HEK293 (cell line): ENCODE measurements at regions not wholly inside any gene's neighbourhood (a gene's known extent, or its start where the extent isn't known, plus 50 kb on each side); places are given as distances from the start of the nearest gene placed in this dataset.

Experiments used
- CTCF ChIA-PET: fragments of 350-600 bp; formaldehyde crosslinking; extraction: SDS; loops from one replicate; lab custom pipeline; 2021; ENCODE audit warnings: antibody characterized with exemption; lab: Yijun Ruan, JAX
- POLR2A ChIA-PET: fragments of 300-600 bp; formaldehyde crosslinking; extraction: SDS; loops from one replicate; lab custom pipeline; 2020; ENCODE audit warnings: antibody characterized with exemption, inconsistent platforms; lab: Yijun Ruan, JAX
- H3K27ac ChIP-seq: fragments of 200-500 bp; sonication (Bioruptor generic); 2 replicates; pipeline ENCODE4 v1.5.1; 2014; ENCODE audit warnings: low read depth, low read length, control low read depth, inconsistent platforms; ENCODE audit errors: extremely low read depth
- H3K36me3 ChIP-seq, 2 experiments: fragments of 200-500 bp in 1 of 2; sonication (Bioruptor generic) in 1 of 2; 1 replicate in 1 of 2; 2 replicates in 1 of 2; pipeline ENCODE4 v1.5.1; 2014 to 2017; ENCODE audit warnings: inconsistent platforms in 2 of 2, low read length in 2 of 2; ENCODE audit not compliant: control insufficient read depth in 2 of 2, insufficient read depth in 1 of 2
- H3K4me1 ChIP-seq: fragments of 200-500 bp; sonication (Bioruptor generic); 2 replicates; pipeline ENCODE4 v1.5.1; 2014; ENCODE audit warnings: mild to moderate bottlenecking, low read length, inconsistent platforms; ENCODE audit not compliant: control insufficient read depth, insufficient read depth
- H3K4me3 ChIP-seq: 2 replicates; pipeline ENCODE4 v1.5.1; 2011; ENCODE audit warnings: low read depth, mild to moderate bottlenecking, control low read depth, low read length, moderate library complexity
- H3K9me3 ChIP-seq: fragments of 200-500 bp; sonication (Bioruptor generic); 2 replicates; pipeline ENCODE4 v1.5.1; 2014; ENCODE audit warnings: low read depth, low read length, inconsistent platforms; ENCODE audit not compliant: control insufficient read depth, insufficient read depth
- GLIS2 ChIP-seq: fragments of 450-650 bp; formaldehyde crosslinking; IDR thresholded peaks from 2 replicates; pipeline ENCODE4 v1.5.1; 2016; ENCODE audit warnings: missing biosample characterization, missing genetic modification characterization
- OVOL3 ChIP-seq: fragments of 450-650 bp; formaldehyde crosslinking; IDR thresholded peaks from 2 replicates; pipeline ENCODE4 v1.5.1; 2016; ENCODE audit warnings: missing biosample characterization, missing genetic modification characterization
- PRDM1 ChIP-seq: fragments of 450-650 bp; formaldehyde crosslinking; IDR thresholded peaks from 2 replicates; pipeline ENCODE4; 2016; ENCODE audit warnings: missing biosample characterization, missing genetic modification characterization
- ZBTB17 ChIP-seq: fragments of 450-650 bp; formaldehyde crosslinking; IDR thresholded peaks from 2 replicates; pipeline ENCODE4 v1.5.1; 2016; ENCODE audit warnings: missing biosample characterization, missing genetic modification characterization
- ZBTB48 ChIP-seq: fragments of 450-650 bp; formaldehyde crosslinking; IDR thresholded peaks from 2 replicates; pipeline ENCODE4 v1.5.1; 2016; ENCODE audit warnings: missing biosample characterization, missing genetic modification characterization
- ZIC2 ChIP-seq: fragments of 450-650 bp; formaldehyde crosslinking; IDR thresholded peaks from 2 replicates; pipeline ENCODE4 v1.5.1; 2016; ENCODE audit warnings: missing biosample characterization, missing genetic modification characterization
- ZNF133 ChIP-seq: fragments of 450-650 bp; formaldehyde crosslinking; IDR thresholded peaks from 2 replicates; pipeline ENCODE4 v1.5.1; 2016; ENCODE audit warnings: missing biosample characterization, missing genetic modification characterization
- ZNF19 ChIP-seq: fragments of 450-650 bp; formaldehyde crosslinking; IDR thresholded peaks from 2 replicates; pipeline ENCODE4; 2016; ENCODE audit warnings: missing biosample characterization, missing genetic modification characterization, low read depth
- ZNF404 ChIP-seq: fragments of 450-650 bp; formaldehyde crosslinking; IDR thresholded peaks from 2 replicates; pipeline ENCODE4 v1.5.1; 2017; ENCODE audit warnings: missing biosample characterization, missing genetic modification characterization
- ZNF416 ChIP-seq: fragments of 450-650 bp; formaldehyde crosslinking; IDR thresholded peaks from 2 replicates; pipeline ENCODE4 v1.5.1; 2016; ENCODE audit warnings: missing biosample characterization, missing genetic modification characterization
- ZNF658 ChIP-seq: fragments of 450-650 bp; formaldehyde crosslinking; IDR thresholded peaks from 2 replicates; pipeline ENCODE4; 2016; ENCODE audit warnings: missing biosample characterization, missing genetic modification characterization
- ZNF670 ChIP-seq: fragments of 450-650 bp; formaldehyde crosslinking; IDR thresholded peaks from 2 replicates; pipeline ENCODE4 v1.5.1; 2016; ENCODE audit warnings: missing biosample characterization, missing genetic modification characterization, low read depth
- ZNF777 ChIP-seq: fragments of 450-650 bp; formaldehyde crosslinking; IDR thresholded peaks from 2 replicates; pipeline ENCODE4 v1.5.1; 2017; ENCODE audit warnings: missing biosample characterization, missing genetic modification characterization, borderline replicate concordance
- ZNF843 ChIP-seq: fragments of 450-650 bp; formaldehyde crosslinking; IDR thresholded peaks from 2 replicates; pipeline ENCODE4 v1.5.1; 2016; ENCODE audit warnings: missing biosample characterization, missing genetic modification characterization
- TF ChIP-seq, protein P1 (sequence below): fragments of 450-650 bp; formaldehyde crosslinking; IDR thresholded peaks from 2 replicates; pipeline ENCODE4 v1.5.1; 2016; ENCODE audit warnings: missing biosample characterization, missing genetic modification characterization, borderline replicate concordance
- TF ChIP-seq, protein P2 (sequence below): fragments of 450-650 bp; formaldehyde crosslinking; conservative IDR thresholded peaks from 2 replicates; pipeline ENCODE4 v1.5.1; 2016; ENCODE audit warnings: low read depth, missing biosample characterization, missing genetic modification characterization
- TF ChIP-seq, protein P3 (sequence below): fragments of 450-650 bp; formaldehyde crosslinking; IDR thresholded peaks from 2 replicates; pipeline ENCODE4 v1.5.1; 2016; ENCODE audit warnings: missing biosample characterization, missing genetic modification characterization
- TF ChIP-seq, protein P4 (sequence below): fragments of 450-650 bp; formaldehyde crosslinking; IDR thresholded peaks from 2 replicates; pipeline ENCODE4 v1.5.1; 2016; ENCODE audit warnings: missing biosample characterization, missing genetic modification characterization
- TF ChIP-seq, protein P5 (sequence below): fragments of 450-650 bp; formaldehyde crosslinking; IDR thresholded peaks from 2 replicates; pipeline ENCODE4 v1.5.1; 2016; ENCODE audit warnings: missing biosample characterization, missing genetic modification characterization, borderline replicate concordance

DNA sequence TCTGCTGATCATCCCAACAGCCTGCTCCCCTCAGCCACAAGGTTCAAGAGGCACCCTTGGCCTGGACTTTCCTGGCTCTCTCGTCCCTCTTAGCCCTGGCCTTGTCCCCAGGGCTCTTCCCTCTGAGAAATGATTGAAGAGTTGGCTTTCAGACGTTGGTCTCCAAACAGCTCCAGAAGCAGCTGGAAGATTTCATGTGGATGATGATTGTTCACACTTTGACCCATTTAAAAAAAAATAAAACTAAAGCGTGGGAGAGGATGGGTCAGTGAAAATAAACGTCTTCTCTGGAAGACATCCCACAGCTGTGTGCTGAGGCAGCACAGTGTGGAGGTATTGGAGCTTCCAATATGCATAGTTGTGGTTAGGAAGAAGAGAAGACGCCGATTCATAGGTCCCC lies 54.7 kb upstream of the CDH11 start:
- no peaks in the 10 kb centered on the region for H3K36me3 ChIP-seq
- no peaks in the 10 kb centered on the region for H3K9me3 ChIP-seq
- H3K4me1 ChIP-seq = no peaks in the 10 kb centered on the region
- ChIA-PET CTCF (interaction anchor here (0.6 kb wide), 2 partner anchors 9 to 748 kb away, joined by 3 to 4 read pairs; no protein-coding TSS in a partner anchor), POLR2A (no interaction called here)
- TF ChIP-seq ZNF843 (no peak), ZBTB17 (tag by site-specific recombination) (no peak), ZNF133 (tag by site-specific recombination) (no peak), ZNF777 (no peak), ZNF670 (no peak), ZNF19 (no peak), ZNF416 (no peak)
- TF ChIP-seq, protein P1, sequence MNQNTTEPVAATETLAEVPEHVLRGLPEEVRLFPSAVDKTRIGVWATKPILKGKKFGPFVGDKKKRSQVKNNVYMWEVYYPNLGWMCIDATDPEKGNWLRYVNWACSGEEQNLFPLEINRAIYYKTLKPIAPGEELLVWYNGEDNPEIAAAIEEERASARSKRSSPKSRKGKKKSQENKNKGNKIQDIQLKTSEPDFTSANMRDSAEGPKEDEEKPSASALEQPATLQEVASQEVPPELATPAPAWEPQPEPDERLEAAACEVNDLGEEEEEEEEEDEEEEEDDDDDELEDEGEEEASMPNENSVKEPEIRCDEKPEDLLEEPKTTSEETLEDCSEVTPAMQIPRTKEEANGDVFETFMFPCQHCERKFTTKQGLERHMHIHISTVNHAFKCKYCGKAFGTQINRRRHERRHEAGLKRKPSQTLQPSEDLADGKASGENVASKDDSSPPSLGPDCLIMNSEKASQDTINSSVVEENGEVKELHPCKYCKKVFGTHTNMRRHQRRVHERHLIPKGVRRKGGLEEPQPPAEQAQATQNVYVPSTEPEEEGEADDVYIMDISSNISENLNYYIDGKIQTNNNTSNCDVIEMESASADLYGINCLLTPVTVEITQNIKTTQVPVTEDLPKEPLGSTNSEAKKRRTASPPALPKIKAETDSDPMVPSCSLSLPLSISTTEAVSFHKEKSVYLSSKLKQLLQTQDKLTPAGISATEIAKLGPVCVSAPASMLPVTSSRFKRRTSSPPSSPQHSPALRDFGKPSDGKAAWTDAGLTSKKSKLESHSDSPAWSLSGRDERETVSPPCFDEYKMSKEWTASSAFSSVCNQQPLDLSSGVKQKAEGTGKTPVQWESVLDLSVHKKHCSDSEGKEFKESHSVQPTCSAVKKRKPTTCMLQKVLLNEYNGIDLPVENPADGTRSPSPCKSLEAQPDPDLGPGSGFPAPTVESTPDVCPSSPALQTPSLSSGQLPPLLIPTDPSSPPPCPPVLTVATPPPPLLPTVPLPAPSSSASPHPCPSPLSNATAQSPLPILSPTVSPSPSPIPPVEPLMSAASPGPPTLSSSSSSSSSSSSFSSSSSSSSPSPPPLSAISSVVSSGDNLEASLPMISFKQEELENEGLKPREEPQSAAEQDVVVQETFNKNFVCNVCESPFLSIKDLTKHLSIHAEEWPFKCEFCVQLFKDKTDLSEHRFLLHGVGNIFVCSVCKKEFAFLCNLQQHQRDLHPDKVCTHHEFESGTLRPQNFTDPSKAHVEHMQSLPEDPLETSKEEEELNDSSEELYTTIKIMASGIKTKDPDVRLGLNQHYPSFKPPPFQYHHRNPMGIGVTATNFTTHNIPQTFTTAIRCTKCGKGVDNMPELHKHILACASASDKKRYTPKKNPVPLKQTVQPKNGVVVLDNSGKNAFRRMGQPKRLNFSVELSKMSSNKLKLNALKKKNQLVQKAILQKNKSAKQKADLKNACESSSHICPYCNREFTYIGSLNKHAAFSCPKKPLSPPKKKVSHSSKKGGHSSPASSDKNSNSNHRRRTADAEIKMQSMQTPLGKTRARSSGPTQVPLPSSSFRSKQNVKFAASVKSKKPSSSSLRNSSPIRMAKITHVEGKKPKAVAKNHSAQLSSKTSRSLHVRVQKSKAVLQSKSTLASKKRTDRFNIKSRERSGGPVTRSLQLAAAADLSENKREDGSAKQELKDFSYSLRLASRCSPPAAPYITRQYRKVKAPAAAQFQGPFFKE (tag by site-specific recombination) = no peak
- TF ChIP-seq, protein P2, sequence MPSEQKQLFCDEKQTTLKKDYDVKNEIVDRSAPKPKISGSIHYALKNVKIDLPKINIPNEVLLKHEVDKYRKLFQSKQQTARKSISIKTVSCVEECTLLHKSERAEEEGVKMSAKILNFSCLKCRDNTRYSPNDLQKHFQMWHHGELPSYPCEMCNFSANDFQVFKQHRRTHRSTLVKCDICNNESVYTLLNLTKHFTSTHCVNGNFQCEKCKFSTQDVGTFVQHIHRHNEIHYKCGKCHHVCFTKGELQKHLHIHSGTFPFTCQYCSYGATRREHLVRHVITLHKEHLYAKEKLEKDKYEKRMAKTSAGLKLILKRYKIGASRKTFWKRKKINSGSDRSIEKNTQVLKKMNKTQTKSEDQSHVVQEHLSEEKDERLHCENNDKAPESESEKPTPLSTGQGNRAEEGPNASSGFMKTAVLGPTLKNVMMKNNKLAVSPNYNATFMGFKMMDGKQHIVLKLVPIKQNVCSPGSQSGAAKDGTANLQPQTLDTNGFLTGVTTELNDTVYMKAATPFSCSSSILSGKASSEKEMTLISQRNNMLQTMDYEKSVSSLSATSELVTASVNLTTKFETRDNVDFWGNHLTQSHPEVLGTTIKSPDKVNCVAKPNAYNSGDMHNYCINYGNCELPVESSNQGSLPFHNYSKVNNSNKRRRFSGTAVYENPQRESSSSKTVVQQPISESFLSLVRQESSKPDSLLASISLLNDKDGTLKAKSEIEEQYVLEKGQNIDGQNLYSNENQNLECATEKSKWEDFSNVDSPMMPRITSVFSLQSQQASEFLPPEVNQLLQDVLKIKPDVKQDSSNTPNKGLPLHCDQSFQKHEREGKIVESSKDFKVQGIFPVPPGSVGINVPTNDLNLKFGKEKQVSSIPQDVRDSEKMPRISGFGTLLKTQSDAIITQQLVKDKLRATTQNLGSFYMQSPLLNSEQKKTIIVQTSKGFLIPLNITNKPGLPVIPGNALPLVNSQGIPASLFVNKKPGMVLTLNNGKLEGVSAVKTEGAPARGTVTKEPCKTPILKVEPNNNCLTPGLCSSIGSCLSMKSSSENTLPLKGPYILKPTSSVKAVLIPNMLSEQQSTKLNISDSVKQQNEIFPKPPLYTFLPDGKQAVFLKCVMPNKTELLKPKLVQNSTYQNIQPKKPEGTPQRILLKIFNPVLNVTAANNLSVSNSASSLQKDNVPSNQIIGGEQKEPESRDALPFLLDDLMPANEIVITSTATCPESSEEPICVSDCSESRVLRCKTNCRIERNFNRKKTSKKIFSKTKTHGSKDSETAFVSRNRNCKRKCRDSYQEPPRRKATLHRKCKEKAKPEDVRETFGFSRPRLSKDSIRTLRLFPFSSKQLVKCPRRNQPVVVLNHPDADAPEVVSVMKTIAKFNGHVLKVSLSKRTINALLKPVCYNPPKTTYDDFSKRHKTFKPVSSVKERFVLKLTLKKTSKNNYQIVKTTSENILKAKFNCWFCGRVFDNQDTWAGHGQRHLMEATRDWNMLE (tag by site-specific recombination) = no peak
- no peak overlapping the region for H3K4me3 ChIP-seq
- H3K27ac ChIP-seq = no peak overlapping the region

DNA sequence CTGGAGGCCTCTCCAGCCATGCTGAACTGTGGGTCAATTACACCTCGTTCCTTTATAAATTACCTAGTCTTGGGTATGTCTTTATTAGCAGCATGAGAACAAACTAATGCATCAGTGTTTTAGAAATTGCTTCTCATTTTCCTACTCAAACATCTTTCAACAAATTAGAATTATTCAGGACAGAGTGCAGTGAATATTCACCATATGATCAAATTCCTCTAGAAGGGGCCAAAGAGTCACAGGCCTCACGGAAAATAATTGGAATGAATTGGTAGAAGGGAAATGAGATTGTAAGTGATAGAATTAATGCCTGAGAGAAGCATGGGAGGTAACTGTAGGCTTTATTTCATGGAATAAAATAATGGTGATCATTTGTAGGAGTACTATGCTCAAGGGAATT lies 50.5 kb upstream of the CDH11 start:
- ChIA-PET CTCF (no interaction called here), POLR2A (no interaction called here)
- Histone ChIP-seq H3K27ac (no peak overlapping the region), H3K4me1 (no peaks in the 10 kb centered on the region), H3K4me3 (no peak overlapping the region), H3K9me3 (no peaks in the 10 kb centered on the region), H3K36me3 (no peaks in the 10 kb centered on the region)
- TF ChIP-seq ZIC2 (tag by site-specific recombination) (no peak), PRDM1 (tag by site-specific recombination) (no peak), ZNF658 (tag by site-specific recombination) (no peak), ZNF404 (tag by site-specific recombination) (no peak), ZBTB48 (tag by site-specific recombination) (no peak), GLIS2 (tag by site-specific recombination) (no peak), OVOL3 (no peak)
- TF ChIP-seq, protein P3, sequence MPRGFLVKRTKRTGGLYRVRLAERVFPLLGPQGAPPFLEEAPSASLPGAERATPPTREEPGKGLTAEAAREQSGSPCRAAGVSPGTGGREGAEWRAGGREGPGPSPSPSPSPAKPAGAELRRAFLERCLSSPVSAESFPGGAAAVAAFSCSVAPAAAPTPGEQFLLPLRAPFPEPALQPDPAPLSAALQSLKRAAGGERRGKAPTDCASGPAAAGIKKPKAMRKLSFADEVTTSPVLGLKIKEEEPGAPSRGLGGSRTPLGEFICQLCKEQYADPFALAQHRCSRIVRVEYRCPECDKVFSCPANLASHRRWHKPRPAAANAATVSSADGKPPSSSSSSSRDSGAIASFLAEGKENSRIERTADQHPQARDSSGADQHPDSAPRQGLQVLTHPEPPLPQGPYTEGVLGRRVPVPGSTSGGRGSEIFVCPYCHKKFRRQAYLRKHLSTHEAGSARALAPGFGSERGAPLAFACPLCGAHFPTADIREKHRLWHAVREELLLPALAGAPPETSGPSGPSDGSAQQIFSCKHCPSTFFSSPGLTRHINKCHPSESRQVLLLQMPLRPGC (tag by site-specific recombination) = no peak
- TF ChIP-seq, protein P4, sequence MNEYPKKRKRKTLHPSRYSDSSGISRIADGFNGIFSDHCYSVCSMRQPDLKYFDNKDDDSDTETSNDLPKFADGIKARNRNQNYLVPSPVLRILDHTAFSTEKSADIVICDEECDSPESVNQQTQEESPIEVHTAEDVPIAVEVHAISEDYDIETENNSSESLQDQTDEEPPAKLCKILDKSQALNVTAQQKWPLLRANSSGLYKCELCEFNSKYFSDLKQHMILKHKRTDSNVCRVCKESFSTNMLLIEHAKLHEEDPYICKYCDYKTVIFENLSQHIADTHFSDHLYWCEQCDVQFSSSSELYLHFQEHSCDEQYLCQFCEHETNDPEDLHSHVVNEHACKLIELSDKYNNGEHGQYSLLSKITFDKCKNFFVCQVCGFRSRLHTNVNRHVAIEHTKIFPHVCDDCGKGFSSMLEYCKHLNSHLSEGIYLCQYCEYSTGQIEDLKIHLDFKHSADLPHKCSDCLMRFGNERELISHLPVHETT (tag by site-specific recombination) = no peak
- TF ChIP-seq, protein P5, sequence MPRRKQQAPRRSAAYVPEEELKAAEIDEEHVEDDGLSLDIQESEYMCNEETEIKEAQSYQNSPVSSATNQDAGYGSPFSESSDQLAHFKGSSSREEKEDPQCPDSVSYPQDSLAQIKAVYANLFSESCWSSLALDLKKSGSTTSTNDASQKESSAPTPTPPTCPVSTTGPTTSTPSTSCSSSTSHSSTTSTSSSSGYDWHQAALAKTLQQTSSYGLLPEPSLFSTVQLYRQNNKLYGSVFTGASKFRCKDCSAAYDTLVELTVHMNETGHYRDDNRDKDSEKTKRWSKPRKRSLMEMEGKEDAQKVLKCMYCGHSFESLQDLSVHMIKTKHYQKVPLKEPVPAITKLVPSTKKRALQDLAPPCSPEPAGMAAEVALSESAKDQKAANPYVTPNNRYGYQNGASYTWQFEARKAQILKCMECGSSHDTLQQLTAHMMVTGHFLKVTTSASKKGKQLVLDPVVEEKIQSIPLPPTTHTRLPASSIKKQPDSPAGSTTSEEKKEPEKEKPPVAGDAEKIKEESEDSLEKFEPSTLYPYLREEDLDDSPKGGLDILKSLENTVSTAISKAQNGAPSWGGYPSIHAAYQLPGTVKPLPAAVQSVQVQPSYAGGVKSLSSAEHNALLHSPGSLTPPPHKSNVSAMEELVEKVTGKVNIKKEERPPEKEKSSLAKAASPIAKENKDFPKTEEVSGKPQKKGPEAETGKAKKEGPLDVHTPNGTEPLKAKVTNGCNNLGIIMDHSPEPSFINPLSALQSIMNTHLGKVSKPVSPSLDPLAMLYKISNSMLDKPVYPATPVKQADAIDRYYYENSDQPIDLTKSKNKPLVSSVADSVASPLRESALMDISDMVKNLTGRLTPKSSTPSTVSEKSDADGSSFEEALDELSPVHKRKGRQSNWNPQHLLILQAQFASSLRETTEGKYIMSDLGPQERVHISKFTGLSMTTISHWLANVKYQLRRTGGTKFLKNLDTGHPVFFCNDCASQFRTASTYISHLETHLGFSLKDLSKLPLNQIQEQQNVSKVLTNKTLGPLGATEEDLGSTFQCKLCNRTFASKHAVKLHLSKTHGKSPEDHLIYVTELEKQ = no peak
